ENCODE measurements at regions not wholly inside any gene's neighbourhood (a gene's known extent, or its start where the extent isn't known, plus 50 kb on each side); places are given as distances from the start of the nearest gene placed in this dataset.

- Histone ChIP-seq H3K27ac (ENCODE audit: low read depth, low read length) (no peak overlapping the region), H3K36me3 (ENCODE audit: control insufficient read depth, insufficient read depth, low read length) (no peaks in the 10 kb centered on the region), H3K4me1 (ENCODE audit: control insufficient read depth, insufficient read depth, low read length) (no peaks in the 10 kb centered on the region), H3K27me3 (ENCODE audit: control insufficient read depth, insufficient read depth, low read length, poor library complexity, severe bottlenecking) (no peaks in the 10 kb centered on the region), H3K4me3 (ENCODE audit: low read length) (no peak overlapping the region), H3K9me3 (ENCODE audit: control insufficient read depth, low read length) (no peaks in the 10 kb centered on the region), H3K9ac (ENCODE audit: extremely low read depth, low read length, poor library complexity, severe bottlenecking) (no peak overlapping the region)
- no peak for DNase-seq
- Mint-ChIP-seq H3K27ac (no peak overlapping the region), H3K4me3 (no peak overlapping the region), H3K9me3 (peaks cover 4% of the 10 kb centered on the region), H3K4me1 (peaks cover 7% of the 10 kb centered on the region), H3K36me3 (ENCODE audit: low read depth) (no peaks in the 10 kb centered on the region), H3K27me3 (ENCODE audit: insufficient read depth) (no peaks in the 10 kb centered on the region)
- WGBS, 2 experiments (ENCODE audit: insufficient coverage in 1 of 2, insufficient read length in 1 of 2): 91 to 97% methylated on average over 2 to 3 of the region's 3 CpGs
- no peak for TF ChIP-seq CTCF (conservative IDR thresholded peaks at IDR 0.05)
These were observed 546.6 kb upstream of the CHAC2 start for GRCh38 chr2:53220969-53221368.

- H3K27ac ChIP-seq (ENCODE audit: low read depth, low read length): no peak overlapping the region
- H3K9me3 ChIP-seq (ENCODE audit: control insufficient read depth, low read length): peaks cover 6% of the 10 kb centered on the region
- Mint-ChIP-seq H3K27me3 (ENCODE audit: insufficient read depth) (no peaks in the 10 kb centered on the region), H3K4me1 (peaks cover 7% of the 10 kb centered on the region), H3K4me3 (no peak overlapping the region), H3K27ac (no peak overlapping the region), H3K9me3 (peaks cover 16% of the 10 kb centered on the region), H3K36me3 (ENCODE audit: low read depth) (no peaks in the 10 kb centered on the region)
- no peak overlapping the region for H3K9ac ChIP-seq (ENCODE audit: extremely low read depth, low read length, poor library complexity, severe bottlenecking)
- H3K4me3 ChIP-seq (ENCODE audit: low read length): no peak overlapping the region
- 89 to 100% methylated on average over 2 of the region's 2 CpGs for WGBS, 2 experiments (ENCODE audit: insufficient coverage in 1 of 2, insufficient read length in 1 of 2)
- no peaks in the 10 kb centered on the region for H3K36me3 ChIP-seq (ENCODE audit: control insufficient read depth, insufficient read depth, low read length)
- no peaks in the 10 kb centered on the region for H3K27me3 ChIP-seq (ENCODE audit: control insufficient read depth, insufficient read depth, low read length, poor library complexity, severe bottlenecking)
- H3K4me1 ChIP-seq (ENCODE audit: control insufficient read depth, insufficient read depth, low read length): no peaks in the 10 kb centered on the region
- DNase-seq: no peak
- TF ChIP-seq CTCF (conservative IDR thresholded peaks at IDR 0.05): no peak
These were observed 550.4 kb upstream of the CHAC2 start for GRCh38 chr2:53217250-53217649.

GRCh38 chr2:53216805-53217204 lies 550.8 kb upstream of the CHAC2 start:
- no peaks in the 10 kb centered on the region for H3K4me1 ChIP-seq (ENCODE audit: control insufficient read depth, insufficient read depth, low read length)
- Mint-ChIP-seq H3K4me3 (no peak overlapping the region), H3K9me3 (peaks cover 16% of the 10 kb centered on the region), H3K4me1 (peaks cover 7% of the 10 kb centered on the region), H3K36me3 (ENCODE audit: low read depth) (no peaks in the 10 kb centered on the region), H3K27me3 (ENCODE audit: insufficient read depth) (no peaks in the 10 kb centered on the region), H3K27ac (no peak overlapping the region)
- no peak for TF ChIP-seq CTCF (conservative IDR thresholded peaks at IDR 0.05)
- no peaks in the 10 kb centered on the region for H3K36me3 ChIP-seq (ENCODE audit: control insufficient read depth, insufficient read depth, low read length)
- no peaks in the 10 kb centered on the region for H3K27me3 ChIP-seq (ENCODE audit: control insufficient read depth, insufficient read depth, low read length, poor library complexity, severe bottlenecking)
- no peak overlapping the region for H3K27ac ChIP-seq (ENCODE audit: low read depth, low read length)
- no peak for DNase-seq
- H3K9ac ChIP-seq (ENCODE audit: extremely low read depth, low read length, poor library complexity, severe bottlenecking): no peak overlapping the region
- H3K9me3 ChIP-seq (ENCODE audit: control insufficient read depth, low read length): peaks cover 6% of the 10 kb centered on the region
- no peak overlapping the region for H3K4me3 ChIP-seq (ENCODE audit: low read length)
